ENCODE measurements at regions not wholly inside any gene's neighbourhood (a gene's known extent, or its start where the extent isn't known, plus 50 kb on each side); places are given as distances from the start of the nearest gene placed in this dataset.
"Not testable (repeated sequence)": the region's sequence is repeated elsewhere in the genome, so short reads cannot be mapped to it uniquely, and the experiment has no call there.

- Histone ChIP-seq H3K4me1 (no peaks in the 10 kb centered on the region), H3K27me3 (no peaks in the 10 kb centered on the region), H3K9me3 (no peaks in the 10 kb centered on the region), H3K4me3 (no peak overlapping the region), H3K27ac (no peak overlapping the region), H3K36me3 (no peaks in the 10 kb centered on the region)
- DNase-seq, result no peak
- intact Hi-C loops (cut with DNase I; ENCODE audit: low total_unique reads), result no loop called here
- TF ChIP-seq POLR2A (IDR thresholded peaks at IDR 0.05), result no peak
- no peak for TF ChIP-seq CTCF (IDR thresholded peaks at IDR 0.05)
Observed at GRCh38 chr12:105476616-105477015, 146.1 kb downstream of the C12orf75 start.

GRCh38 chr12:105477873-105478272 lies 147.4 kb downstream of the C12orf75 start:
- DNase-seq, result peak in 1 of 2 donors; percentile 20
- no peak for TF ChIP-seq POLR2A (IDR thresholded peaks at IDR 0.05)
- no peak for TF ChIP-seq CTCF (IDR thresholded peaks at IDR 0.05)
- Histone ChIP-seq H3K27ac (peak overlapping the region in 1 of 2 donors; percentile 31), H3K36me3 (no peaks in the 10 kb centered on the region), H3K9me3 (no peaks in the 10 kb centered on the region), H3K27me3 (no peaks in the 10 kb centered on the region), H3K4me1 (no peaks in the 10 kb centered on the region), H3K4me3 (no peak overlapping the region)
- intact Hi-C loops (cut with DNase I; ENCODE audit: low total_unique reads), result no loop called here

- H3K27ac ChIP-seq; intact Hi-C loops (cut with DNase I; ENCODE audit: low total_unique reads); H3K9me3 ChIP-seq; H3K36me3 ChIP-seq; H3K27me3 ChIP-seq; DNase-seq; H3K4me1 ChIP-seq; H3K4me3 ChIP-seq: not testable (repeated sequence)
Observed at GRCh38 chr12:105478788-105479187, 148.3 kb downstream of the C12orf75 start.

- TF ChIP-seq POLR2A (IDR thresholded peaks at IDR 0.05) (no peak), CTCF (IDR thresholded peaks at IDR 0.05) (no peak)
- DNase-seq, result no peak
- intact Hi-C loops (cut with DNase I; ENCODE audit: low total_unique reads), result no loop called here
- H3K4me3 ChIP-seq, result no peak overlapping the region
- no peaks in the 10 kb centered on the region for H3K36me3 ChIP-seq
- no peak overlapping the region for H3K27ac ChIP-seq
- no peaks in the 10 kb centered on the region for H3K27me3 ChIP-seq
- H3K4me1 ChIP-seq, result no peaks in the 10 kb centered on the region
- no peaks in the 10 kb centered on the region for H3K9me3 ChIP-seq
Observed at GRCh38 chr12:105479710-105480109, 149.2 kb downstream of the C12orf75 start.

GRCh38 chr12:105480162-105480561 lies 149.7 kb downstream of the C12orf75 start:
- no peak for TF ChIP-seq CTCF (IDR thresholded peaks at IDR 0.05)
- H3K9me3 ChIP-seq, result no peaks in the 10 kb centered on the region
- intact Hi-C loops (cut with DNase I; ENCODE audit: low total_unique reads), result no loop called here

More at GRCh38 chr12:105480162-105480561, 149.7 kb downstream of the C12orf75 start:
- no peak overlapping the region for H3K27ac ChIP-seq
- H3K36me3 ChIP-seq, result no peaks in the 10 kb centered on the region
- H3K27me3 ChIP-seq, result no peaks in the 10 kb centered on the region
- no peak for DNase-seq
- no peak overlapping the region for H3K4me3 ChIP-seq
- H3K4me1 ChIP-seq, result no peaks in the 10 kb centered on the region

Measured in uterus (tissue), 3 donors.